GM13977 (cell line): ENCODE measurements at regions not wholly inside any gene's neighbourhood (a gene's known extent, or its start where the extent isn't known, plus 50 kb on each side); places are given as distances from the start of the nearest gene placed in this dataset.
"Not testable (repeated sequence)": the region's sequence is repeated elsewhere in the genome, so short reads cannot be mapped to it uniquely, and the experiment has no call there.

Experiments
- DNase-seq: peaks from one replicate; pipeline ENCODE4 v3.0.0; 2012; ENCODE audit warnings: low spot score
- in situ Hi-C: fragments of 300-500 bp; cut with MboI; formaldehyde crosslinking; loops from one replicate; pipeline ENCODE4 v1.12.0; 2022; ENCODE audit warnings: low sequenced_read_pairs, low pct_unique_long_range_greater_than_20kb, mixed read lengths, inconsistent platforms; ENCODE audit not compliant: unreplicated experiment
- TF ChIP-seq, protein P1 (sequence below): IDR thresholded peaks from 2 replicates; pipeline ENCODE4 v1.5.1; 2012; ENCODE audit warnings: mild to moderate bottlenecking, control low read depth; ENCODE audit not compliant: insufficient read depth; ENCODE audit errors: extremely low read depth, missing control alignments

DNA sequence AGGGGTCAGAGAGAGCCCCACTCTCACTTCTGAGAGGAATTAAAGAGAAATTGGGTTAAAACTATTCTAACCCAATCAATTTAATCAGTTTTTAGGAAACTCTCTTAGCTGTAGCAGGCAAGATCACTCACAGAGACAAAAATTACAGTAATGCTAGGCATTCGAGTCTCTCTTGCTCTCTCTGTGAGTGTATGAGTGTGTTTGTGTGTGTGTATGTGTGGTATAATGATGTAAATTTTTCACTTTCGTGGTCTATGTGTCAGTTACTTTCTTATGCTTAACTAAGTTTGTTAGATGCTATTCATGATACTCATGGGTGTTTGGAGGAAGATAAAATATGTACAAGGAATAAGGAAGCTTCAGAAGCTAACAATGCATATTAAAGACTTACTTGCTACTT, 131.3 kb downstream of the FASLG start:
- DNase-seq, result no peak
- in situ Hi-C loops, result no loop called here
- TF ChIP-seq, protein P1, sequence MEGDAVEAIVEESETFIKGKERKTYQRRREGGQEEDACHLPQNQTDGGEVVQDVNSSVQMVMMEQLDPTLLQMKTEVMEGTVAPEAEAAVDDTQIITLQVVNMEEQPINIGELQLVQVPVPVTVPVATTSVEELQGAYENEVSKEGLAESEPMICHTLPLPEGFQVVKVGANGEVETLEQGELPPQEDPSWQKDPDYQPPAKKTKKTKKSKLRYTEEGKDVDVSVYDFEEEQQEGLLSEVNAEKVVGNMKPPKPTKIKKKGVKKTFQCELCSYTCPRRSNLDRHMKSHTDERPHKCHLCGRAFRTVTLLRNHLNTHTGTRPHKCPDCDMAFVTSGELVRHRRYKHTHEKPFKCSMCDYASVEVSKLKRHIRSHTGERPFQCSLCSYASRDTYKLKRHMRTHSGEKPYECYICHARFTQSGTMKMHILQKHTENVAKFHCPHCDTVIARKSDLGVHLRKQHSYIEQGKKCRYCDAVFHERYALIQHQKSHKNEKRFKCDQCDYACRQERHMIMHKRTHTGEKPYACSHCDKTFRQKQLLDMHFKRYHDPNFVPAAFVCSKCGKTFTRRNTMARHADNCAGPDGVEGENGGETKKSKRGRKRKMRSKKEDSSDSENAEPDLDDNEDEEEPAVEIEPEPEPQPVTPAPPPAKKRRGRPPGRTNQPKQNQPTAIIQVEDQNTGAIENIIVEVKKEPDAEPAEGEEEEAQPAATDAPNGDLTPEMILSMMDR, result no peak

- in situ Hi-C loops, result no loop called here
- DNase-seq, result no peak
- TF ChIP-seq, protein P1, result no peak
These were observed 134.9 kb downstream of the FASLG start for GRCh38 chr1:172793823-172794222.

DNA sequence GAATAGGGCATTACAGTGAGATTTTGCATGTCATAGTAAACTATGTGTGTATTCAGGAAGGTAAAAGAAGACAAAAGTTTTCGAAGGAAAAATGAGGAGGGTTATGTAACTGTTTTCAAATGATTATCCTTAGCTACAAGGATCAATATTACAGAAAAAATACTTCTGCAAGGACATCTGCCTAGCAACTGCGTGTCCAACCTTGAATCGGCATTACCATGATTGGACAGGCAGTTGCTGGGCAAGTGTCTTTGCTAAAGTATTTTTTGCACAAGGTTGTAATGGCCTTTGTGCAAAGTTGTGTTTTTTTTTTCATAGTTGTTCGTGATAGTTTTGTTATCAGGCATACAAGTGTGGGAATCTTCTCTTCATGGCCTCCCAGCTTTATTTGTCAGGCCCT, 136.8 kb downstream of the FASLG start:
- in situ Hi-C loops, result no loop called here
- TF ChIP-seq, protein P1, result no peak
- no peak for DNase-seq

GRCh38 chr1:172799804-172800203, 140.9 kb downstream of the FASLG start:
- in situ Hi-C loops, result not testable (repeated sequence)

DNA sequence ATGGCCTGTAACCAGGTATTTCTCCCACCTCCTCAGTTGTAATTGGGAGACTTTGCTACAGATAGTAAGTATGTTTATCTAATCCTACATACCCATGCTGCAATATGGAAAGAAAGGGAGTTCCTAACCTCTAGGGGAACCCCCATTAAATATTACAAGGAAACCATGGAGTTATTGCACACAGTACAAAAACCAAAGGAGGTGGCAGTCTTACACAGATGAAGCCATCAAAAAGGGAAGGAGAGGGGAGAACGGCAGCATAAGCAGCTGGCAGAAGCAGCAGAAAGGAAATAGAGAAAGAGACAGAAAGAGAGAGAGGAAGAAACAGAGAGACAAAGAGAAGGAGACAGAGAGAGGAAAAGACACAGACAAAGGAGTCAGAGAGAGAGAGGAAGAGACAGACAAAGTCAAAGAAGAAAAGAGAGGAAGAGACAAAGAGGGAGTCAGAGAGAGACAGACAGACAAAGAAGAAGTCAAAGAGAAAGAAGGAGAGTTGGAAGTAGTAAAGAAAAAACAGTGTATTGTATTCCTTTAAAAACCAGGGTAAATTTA, 142.9 kb downstream of the FASLG start:
- in situ Hi-C loops, result no loop called here
- no peak for DNase-seq
- TF ChIP-seq, protein P1, result no peak

More at GRCh38 chr1:172799804-172800203, 140.9 kb downstream of the FASLG start:
- not testable (repeated sequence) for DNase-seq

DNA sequence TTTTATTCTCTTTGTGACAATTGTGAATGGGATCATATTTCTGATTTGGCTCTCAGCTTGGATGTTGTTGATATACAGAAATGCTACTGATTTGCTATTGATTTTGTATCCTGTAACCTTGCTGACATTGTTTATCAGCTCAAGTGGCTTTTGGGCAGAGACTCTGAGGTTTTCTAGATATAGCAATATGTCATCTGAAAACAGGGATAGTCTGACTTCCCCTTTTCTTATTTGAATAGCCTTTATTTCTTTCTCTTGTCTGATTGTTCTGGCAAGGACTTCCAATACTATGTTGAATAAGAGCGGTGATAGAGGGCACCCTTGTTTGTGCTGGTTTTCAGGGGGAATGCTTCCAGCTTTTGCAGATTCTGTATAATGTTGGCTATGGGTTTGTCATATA, 150.8 kb downstream of the FASLG start:
- DNase-seq, result no peak
- TF ChIP-seq, protein P1, result no peak
- in situ Hi-C loops, result no loop called here

DNA sequence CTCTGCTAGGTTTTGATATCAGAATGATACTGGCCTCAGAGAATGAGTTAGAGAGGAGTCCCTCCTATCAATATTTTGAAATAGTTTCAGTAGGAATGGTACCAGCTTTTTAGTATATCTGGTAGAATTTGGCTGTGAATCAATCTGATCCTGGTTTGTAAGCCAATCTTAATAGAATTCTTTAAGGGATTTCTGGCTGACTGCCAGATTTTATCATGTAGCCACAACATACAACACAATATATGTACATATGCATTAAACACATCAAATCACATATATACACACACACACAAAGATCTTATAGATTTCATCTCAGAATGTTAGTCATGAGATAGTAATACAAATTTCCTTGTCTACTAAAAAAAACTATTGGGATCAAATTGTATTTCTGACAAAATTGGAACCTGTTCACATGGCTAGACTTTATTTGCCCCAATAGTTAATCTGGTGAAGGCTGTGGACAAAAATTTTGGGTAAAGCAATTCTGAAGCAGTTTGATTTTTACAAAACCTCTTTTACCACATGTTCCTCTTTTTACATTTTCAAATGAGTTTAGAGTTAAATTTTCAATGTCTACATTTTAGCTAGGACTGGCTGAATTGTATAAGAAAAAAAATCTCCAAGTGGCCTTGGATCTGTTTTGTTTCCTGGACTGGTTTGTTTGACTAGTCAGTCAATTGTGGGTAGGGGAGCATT, 151.7 kb downstream of the FASLG start:
- in situ Hi-C loops, result no loop called here
- TF ChIP-seq, protein P1, result no peak
- no peak for DNase-seq
